ENCODE measurements at regions not wholly inside any gene's neighbourhood (a gene's known extent, or its start where the extent isn't known, plus 50 kb on each side); places are given as distances from the start of the nearest gene placed in this dataset.

DNA sequence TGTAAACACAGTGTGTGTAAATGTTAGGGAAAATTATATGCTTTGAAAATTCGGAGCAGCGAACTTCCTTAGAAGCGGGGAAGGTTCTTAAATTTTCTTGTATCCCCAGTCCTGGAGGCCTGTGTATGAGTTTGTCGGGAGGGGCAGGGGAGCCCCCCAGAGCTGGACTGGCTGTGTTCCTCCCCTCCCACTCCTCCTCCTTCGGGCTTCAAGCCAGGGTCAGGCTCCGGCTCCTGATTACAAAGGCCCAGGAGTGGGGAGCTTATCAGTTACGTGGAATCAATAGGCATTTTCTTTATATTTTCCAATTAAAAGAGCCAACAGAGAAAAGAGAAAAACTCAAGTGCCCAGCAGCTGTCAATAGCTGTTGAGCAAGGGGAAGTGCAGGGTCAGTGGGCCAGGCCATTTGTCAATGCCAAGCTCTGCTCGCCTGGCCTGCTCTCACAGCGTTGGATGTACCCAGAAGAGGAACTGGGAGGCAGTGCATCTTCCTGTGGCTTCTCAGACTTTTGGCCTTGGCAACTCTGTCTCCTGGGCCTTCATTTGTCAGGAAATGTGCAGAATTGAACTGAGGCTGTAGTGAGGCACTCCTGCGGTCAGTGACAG, 156.9 kb upstream of the PCBD1 start:
- peaks cover 41% of the 10 kb centered on the region for H3K27me3 Mint-ChIP-seq
- H3K4me3 Mint-ChIP-seq (ENCODE audit: low read depth) = no peak overlapping the region
- no peak overlapping the region for H3K27ac Mint-ChIP-seq
- TF ChIP-seq, protein P1, sequence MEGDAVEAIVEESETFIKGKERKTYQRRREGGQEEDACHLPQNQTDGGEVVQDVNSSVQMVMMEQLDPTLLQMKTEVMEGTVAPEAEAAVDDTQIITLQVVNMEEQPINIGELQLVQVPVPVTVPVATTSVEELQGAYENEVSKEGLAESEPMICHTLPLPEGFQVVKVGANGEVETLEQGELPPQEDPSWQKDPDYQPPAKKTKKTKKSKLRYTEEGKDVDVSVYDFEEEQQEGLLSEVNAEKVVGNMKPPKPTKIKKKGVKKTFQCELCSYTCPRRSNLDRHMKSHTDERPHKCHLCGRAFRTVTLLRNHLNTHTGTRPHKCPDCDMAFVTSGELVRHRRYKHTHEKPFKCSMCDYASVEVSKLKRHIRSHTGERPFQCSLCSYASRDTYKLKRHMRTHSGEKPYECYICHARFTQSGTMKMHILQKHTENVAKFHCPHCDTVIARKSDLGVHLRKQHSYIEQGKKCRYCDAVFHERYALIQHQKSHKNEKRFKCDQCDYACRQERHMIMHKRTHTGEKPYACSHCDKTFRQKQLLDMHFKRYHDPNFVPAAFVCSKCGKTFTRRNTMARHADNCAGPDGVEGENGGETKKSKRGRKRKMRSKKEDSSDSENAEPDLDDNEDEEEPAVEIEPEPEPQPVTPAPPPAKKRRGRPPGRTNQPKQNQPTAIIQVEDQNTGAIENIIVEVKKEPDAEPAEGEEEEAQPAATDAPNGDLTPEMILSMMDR (IDR thresholded peaks at IDR 0.05; ENCODE audit: unreplicated experiment) = no peak
- peaks cover 17% of the 10 kb centered on the region for H3K4me1 Mint-ChIP-seq (ENCODE audit: low read depth)
- no peaks in the 10 kb centered on the region for H3K36me3 Mint-ChIP-seq (ENCODE audit: insufficient read depth)
- DNase-seq (ENCODE audit: low spot score, unreplicated experiment) = no peak
- H3K9me3 Mint-ChIP-seq (ENCODE audit: low read depth) = no peaks in the 10 kb centered on the region

DNA sequence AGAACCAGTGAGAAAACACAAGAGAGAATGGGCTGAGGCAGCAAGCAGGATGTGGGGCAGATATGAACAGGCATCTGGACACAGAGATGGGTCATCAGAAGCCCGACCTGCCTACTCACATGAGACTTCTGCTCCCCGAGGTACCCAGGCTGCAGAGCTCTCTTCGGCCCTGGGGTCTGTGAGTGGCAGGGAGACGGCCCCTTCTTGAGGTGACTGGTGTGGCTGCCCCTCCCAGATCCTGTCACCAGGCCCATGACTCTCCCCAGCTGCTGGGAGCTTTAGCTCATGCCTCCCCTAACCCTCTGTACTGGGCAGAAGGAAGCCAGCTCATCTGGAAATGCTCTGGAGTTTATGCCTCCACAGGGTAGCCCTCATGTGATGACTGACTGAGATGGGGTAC, 157.6 kb upstream of the PCBD1 start:
- H3K9me3 Mint-ChIP-seq (ENCODE audit: low read depth) = no peaks in the 10 kb centered on the region
- peaks cover 17% of the 10 kb centered on the region for H3K4me1 Mint-ChIP-seq (ENCODE audit: low read depth)
- peaks cover 48% of the 10 kb centered on the region for H3K27me3 Mint-ChIP-seq
- no peak overlapping the region for H3K4me3 Mint-ChIP-seq (ENCODE audit: low read depth)
- DNase-seq (ENCODE audit: low spot score, unreplicated experiment) = no peak
- H3K27ac Mint-ChIP-seq = no peak overlapping the region
- no peaks in the 10 kb centered on the region for H3K36me3 Mint-ChIP-seq (ENCODE audit: insufficient read depth)
- TF ChIP-seq, protein P1 (IDR thresholded peaks at IDR 0.05; ENCODE audit: unreplicated experiment) = no peak

DNA sequence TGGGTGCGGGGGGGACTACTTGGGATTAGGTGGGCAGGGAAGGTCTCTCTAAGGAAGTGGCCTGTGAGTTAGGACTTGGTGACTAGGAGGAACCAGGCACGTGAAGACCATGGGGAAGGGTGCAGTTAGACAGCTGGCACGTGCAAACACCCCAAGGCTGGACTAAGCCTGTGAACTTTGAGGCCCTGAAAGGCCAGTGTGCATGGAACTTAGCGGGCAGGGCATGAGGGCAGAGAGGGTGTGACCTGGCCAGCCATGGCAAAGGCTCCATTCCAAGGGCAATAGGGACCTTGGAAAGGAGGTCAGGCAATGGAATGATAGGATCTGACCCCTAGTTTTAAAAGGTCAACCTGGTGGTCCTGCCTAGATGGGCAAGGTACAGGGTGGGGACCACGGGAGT, 158.4 kb upstream of the PCBD1 start:
- no peak for DNase-seq (ENCODE audit: low spot score, unreplicated experiment)
- Mint-ChIP-seq H3K4me3 (ENCODE audit: low read depth) (no peak overlapping the region), H3K36me3 (ENCODE audit: insufficient read depth) (no peaks in the 10 kb centered on the region), H3K27ac (no peak overlapping the region), H3K4me1 (ENCODE audit: low read depth) (peaks cover 17% of the 10 kb centered on the region), H3K9me3 (ENCODE audit: low read depth) (no peaks in the 10 kb centered on the region), H3K27me3 (peaks cover 56% of the 10 kb centered on the region)
- TF ChIP-seq, protein P1 (IDR thresholded peaks at IDR 0.05; ENCODE audit: unreplicated experiment) = no peak

DNA sequence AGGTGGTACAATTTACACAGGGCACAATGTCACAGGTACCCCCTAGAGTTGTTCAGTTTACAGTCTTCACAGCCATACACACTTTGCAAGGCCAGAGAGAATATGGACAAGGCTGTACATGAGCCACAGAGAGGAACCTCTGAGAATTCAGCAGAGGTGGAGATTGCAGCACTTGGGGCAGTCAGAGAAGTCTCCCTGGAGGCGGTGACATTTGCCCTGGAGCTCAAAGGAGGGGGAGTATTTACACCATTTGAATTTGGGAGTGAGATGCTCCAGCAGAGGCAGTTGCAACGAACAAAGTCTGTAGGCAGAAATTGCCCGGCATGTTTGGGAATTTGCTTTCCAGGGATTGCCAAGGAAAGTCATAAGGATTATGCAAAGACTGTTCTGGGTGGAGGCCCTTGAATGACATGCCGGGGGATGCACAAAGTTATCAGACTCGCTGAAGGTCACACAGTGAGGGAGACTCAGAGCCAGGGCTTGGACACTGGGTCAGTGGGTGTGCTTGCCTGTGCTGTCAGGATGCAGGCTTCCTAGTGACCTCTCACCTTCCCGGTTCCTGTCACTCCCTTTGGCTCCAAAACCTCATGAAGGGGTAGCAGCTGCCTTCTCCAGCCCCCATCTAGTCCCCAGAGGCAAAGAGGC, 160.7 kb upstream of the PCBD1 start:
- peaks cover 17% of the 10 kb centered on the region for H3K4me1 Mint-ChIP-seq (ENCODE audit: low read depth)
- no peaks in the 10 kb centered on the region for H3K36me3 Mint-ChIP-seq (ENCODE audit: insufficient read depth)
- H3K27me3 Mint-ChIP-seq = peaks cover 48% of the 10 kb centered on the region
- H3K4me3 Mint-ChIP-seq (ENCODE audit: low read depth) = no peak overlapping the region
- TF ChIP-seq, protein P1 (IDR thresholded peaks at IDR 0.05; ENCODE audit: unreplicated experiment) = no peak
- no peak for DNase-seq (ENCODE audit: low spot score, unreplicated experiment)
- no peaks in the 10 kb centered on the region for H3K9me3 Mint-ChIP-seq (ENCODE audit: low read depth)
- no peak overlapping the region for H3K27ac Mint-ChIP-seq

- TF ChIP-seq, protein P1 (IDR thresholded peaks at IDR 0.05; ENCODE audit: unreplicated experiment) = no peak
- DNase-seq (ENCODE audit: low spot score, unreplicated experiment) = no peak
- peaks cover 48% of the 10 kb centered on the region for H3K27me3 Mint-ChIP-seq
- peaks cover 13% of the 10 kb centered on the region for H3K4me1 Mint-ChIP-seq (ENCODE audit: low read depth)
- no peaks in the 10 kb centered on the region for H3K36me3 Mint-ChIP-seq (ENCODE audit: insufficient read depth)
- no peak overlapping the region for H3K4me3 Mint-ChIP-seq (ENCODE audit: low read depth)
- H3K27ac Mint-ChIP-seq = no peak overlapping the region
- no peaks in the 10 kb centered on the region for H3K9me3 Mint-ChIP-seq (ENCODE audit: low read depth)
These were observed 161.6 kb upstream of the PCBD1 start for GRCh38 chr10:71049994-71050393.
